IMR-90 (cell line): ENCODE measurements at regions not wholly inside any gene's neighbourhood (a gene's known extent, or its start where the extent isn't known, plus 50 kb on each side); places are given as distances from the start of the nearest gene placed in this dataset.

ENCODE experiments used
- ATAC-seq: fragments of 200-7000 bp; cut with Tn5 transposase; 2 replicates; pipeline ENCODE4 v1.9.1; 2020; ENCODE audit warnings: low read depth, mild to moderate bottlenecking, moderate library complexity
- BruUV-seq: library from RNA; stranded (reverse); fragments of 400-500 nt; replicated peaks from 2 replicates; lab custom pipeline; 2021; lab: Mats Ljungman, UMichigan
- CTCF ChIA-PET: fragments of 300-600 bp; formaldehyde crosslinking; extraction: SDS; loops from one replicate; lab custom pipeline; 2021; ENCODE audit warnings: antibody characterized with exemption; lab: Yijun Ruan, JAX
- POLR2A ChIA-PET: fragments of 300-600 bp; sonication (Branson Sonifier 250); formaldehyde crosslinking; loops from one replicate; lab custom pipeline; 2022; ENCODE audit warnings: antibody characterized with exemption; ENCODE audit not compliant: unreplicated experiment; lab: Charles Lee
- DNase-seq: peaks from one replicate; pipeline ENCODE4 v3.0.0; 2013
- H2AFZ ChIP-seq: replicated peaks from 2 replicates; pipeline ENCODE3; 2013; ENCODE audit warnings: low read length, mild to moderate bottlenecking; ENCODE audit not compliant: poor library complexity
- H2AK5ac ChIP-seq: 2 replicates; pipeline ENCODE4 v1.6.1; 2013; ENCODE audit warnings: low read depth, low read length, inconsistent platforms
- H2AK9ac ChIP-seq: replicated peaks from 2 replicates; pipeline ENCODE3; 2013; ENCODE audit warnings: mild to moderate bottlenecking, low read depth, low read length, moderate library complexity; ENCODE audit not compliant: poor library complexity
- H2BK120ac ChIP-seq: 2 replicates; pipeline ENCODE4 v1.6.1; 2013; ENCODE audit warnings: low read depth, low read length, inconsistent platforms
- H2BK15ac ChIP-seq: 3 replicates; pipeline ENCODE4 v1.6.1; 2013; ENCODE audit warnings: low read depth, low read length, inconsistent platforms
- H2BK20ac ChIP-seq: 2 replicates; pipeline ENCODE4 v1.6.1; 2013; ENCODE audit warnings: low read depth, mild to moderate bottlenecking, inconsistent platforms, low read length, moderate library complexity
- H2BK5ac ChIP-seq: 2 replicates; pipeline ENCODE4 v1.6.1; 2013; ENCODE audit warnings: mild to moderate bottlenecking, low read depth, low read length, inconsistent platforms; ENCODE audit not compliant: poor library complexity, severe bottlenecking
- H3K14ac ChIP-seq: replicated peaks from 2 replicates; pipeline ENCODE4 v1.6.1; 2013; ENCODE audit warnings: low read depth, low read length, inconsistent platforms
- H3K18ac ChIP-seq: 2 replicates; pipeline ENCODE4 v1.6.1; 2013; ENCODE audit warnings: low read depth, low read length, control low read depth
- H3K23ac ChIP-seq: 2 replicates; pipeline ENCODE4 v1.6.1; 2013; ENCODE audit warnings: low read depth, low read length, inconsistent platforms
- H3K27ac ChIP-seq: 2 replicates; pipeline ENCODE4 v1.5.1; 2013; ENCODE audit warnings: mild to moderate bottlenecking, control low read depth, low read length; ENCODE audit not compliant: insufficient read depth
- H3K27me3 ChIP-seq: 2 replicates; pipeline ENCODE4 v1.6.1; 2013; ENCODE audit warnings: low read length; ENCODE audit not compliant: control insufficient read depth, insufficient read depth
- H3K36me3 ChIP-seq: 2 replicates; pipeline ENCODE4 v1.6.1; 2013; ENCODE audit warnings: low read length, mixed read lengths; ENCODE audit not compliant: control insufficient read depth, insufficient read depth
- H3K4ac ChIP-seq: 2 replicates; pipeline ENCODE4 v1.6.1; 2013; ENCODE audit warnings: low read depth, low read length, inconsistent platforms
- H3K4me1 ChIP-seq: 2 replicates; pipeline ENCODE4 v1.6.1; 2013; ENCODE audit warnings: low read length, mixed read lengths; ENCODE audit not compliant: control insufficient read depth, insufficient read depth
- H3K4me2 ChIP-seq: 2 replicates; pipeline ENCODE4 v1.6.1; 2013; ENCODE audit warnings: low read depth, mild to moderate bottlenecking, control low read depth, low read length, moderate library complexity
- H3K4me3 ChIP-seq: 2 replicates; pipeline ENCODE4 v1.5.1; 2013; ENCODE audit warnings: low read depth, mild to moderate bottlenecking, control low read depth, low read length, moderate library complexity; ENCODE audit not compliant: insufficient read depth
- H3K56ac ChIP-seq: 2 replicates; pipeline ENCODE4 v1.6.1; 2013; ENCODE audit warnings: low read length, inconsistent platforms; ENCODE audit not compliant: insufficient read depth; ENCODE audit errors: extremely low read depth
- H3K79me1 ChIP-seq, 2 experiments: 2 replicates each; pipeline ENCODE4 v1.6.1; 2013; ENCODE audit warnings: low read length in 2 of 2, inconsistent platforms in 1 of 2, low read depth in 1 of 2
- H3K9ac ChIP-seq: 2 replicates; pipeline ENCODE4 v1.6.1; 2013; ENCODE audit warnings: low read depth, low read length, control low read depth
- H3K9me1 ChIP-seq: 2 replicates; pipeline ENCODE4 v1.6.1; 2013; ENCODE audit warnings: low read length, inconsistent platforms; ENCODE audit not compliant: insufficient read depth
- H3K9me3 ChIP-seq: 2 replicates; pipeline ENCODE4 v1.6.1; 2013; ENCODE audit warnings: low read length; ENCODE audit not compliant: control insufficient read depth, insufficient read depth
- H4K20me1 ChIP-seq: 2 replicates; pipeline ENCODE4 v1.6.1; 2013; ENCODE audit warnings: low read length, inconsistent platforms; ENCODE audit not compliant: insufficient read depth
- H4K5ac ChIP-seq: 2 replicates; pipeline ENCODE4 v1.6.1; 2013; ENCODE audit warnings: mild to moderate bottlenecking, low read depth, low read length, control low read depth
- H4K8ac ChIP-seq, 2 experiments: 2 replicates each; pipeline ENCODE4 v1.6.1; 2013; ENCODE audit warnings: low read depth in 2 of 2, low read length in 2 of 2, control low read depth in 1 of 2, inconsistent platforms in 1 of 2
- H4K91ac ChIP-seq: 2 replicates; pipeline ENCODE4 v1.6.1; 2013; ENCODE audit warnings: low read depth, low read length, inconsistent platforms; ENCODE audit not compliant: insufficient read depth
- CEBPB ChIP-seq: IDR thresholded peaks from 2 replicates; pipeline ENCODE4 v1.6.1; 2012; ENCODE audit warnings: low read depth, low read length, improper control_type of control experiment
- CHD1 ChIP-seq: IDR thresholded peaks from 2 replicates; pipeline ENCODE4 v1.6.1; 2012; ENCODE audit warnings: low read depth, low read length, improper control_type of control experiment
- ELK1 ChIP-seq: fragments of 150-350 bp; IDR thresholded peaks from 2 replicates; pipeline ENCODE4 v1.6.1; 2016; ENCODE audit warnings: low read depth, mild to moderate bottlenecking, low read length, moderate library complexity, borderline replicate concordance
- MAFK ChIP-seq: IDR thresholded peaks from 2 replicates; pipeline ENCODE4 v1.6.1; 2012; ENCODE audit warnings: low read depth, low read length, improper control_type of control experiment
- MXI1 ChIP-seq: IDR thresholded peaks from 2 replicates; pipeline ENCODE4 v1.6.1; 2012; ENCODE audit warnings: low read depth, mild to moderate bottlenecking, low read length, moderate library complexity, borderline replicate concordance
- NFE2L2 ChIP-seq: fragments of 150-350 bp; IDR thresholded peaks from 2 replicates; pipeline ENCODE4 v1.6.1; 2016; ENCODE audit warnings: low read depth, mild to moderate bottlenecking, low read length
- POLR2A ChIP-seq: IDR thresholded peaks from 2 replicates; pipeline ENCODE4 v1.6.1; 2012; ENCODE audit warnings: mild to moderate bottlenecking, low read depth, low read length
- RAD21 ChIP-seq: IDR thresholded peaks from 2 replicates; pipeline ENCODE4 v1.6.1; 2012; ENCODE audit warnings: low read length, improper control_type of control experiment
- RCOR1 ChIP-seq: IDR thresholded peaks from 2 replicates; pipeline ENCODE4 v1.6.1; 2012; ENCODE audit warnings: mild to moderate bottlenecking, low read length, improper control_type of control experiment; ENCODE audit not compliant: insufficient replicate concordance
- USF2 ChIP-seq: fragments of 150-350 bp; IDR thresholded peaks from 2 replicates; pipeline ENCODE4 v1.6.1; 2017; ENCODE audit warnings: mild to moderate bottlenecking, antibody characterized with exemption, low read length, low read depth
- WGBS, 2 experiments: methylation state at CpG; one replicate each; pipeline versions ENCODE4 v1.1.5 to v1.1.7; 2013; ENCODE audit warnings: missing lambda C conversion rate in 2 of 2; ENCODE audit not compliant: insufficient read length in 1 of 2; ENCODE audit errors: extremely low coverage in 2 of 2; 5-methylcytosine and 5-hydroxymethylcytosine counted together
- dilution Hi-C: fragments of 300-500 bp; cut with HindIII; formaldehyde crosslinking; loops from one replicate; pipeline ENCODE4 v1.14.3; 2018; ENCODE audit warnings: low sequenced_read_pairs; ENCODE audit not compliant: unreplicated experiment
- in situ Hi-C: fragments of 300-500 bp; cut with MboI; formaldehyde crosslinking; loops from 3 replicates; pipeline ENCODE4 v1.14.3; 2019; ENCODE audit warnings: low sequenced_read_pairs, inconsistent platforms, mixed read lengths
- intact Hi-C: fragments of 100-400 bp; cut with micrococcal nuclease; formaldehyde crosslinking; loops from 2 replicates; pipeline ENCODE4 v1.10.0; 2022

- Histone ChIP-seq H4K20me1 (no peaks in the 10 kb centered on the region), H2BK120ac (no peak overlapping the region), H3K4me1 (no peaks in the 10 kb centered on the region), H3K9me1 (no peaks in the 10 kb centered on the region), H3K4ac (no peak overlapping the region), H3K14ac (no peak overlapping the region), H3K4me3 (no peak overlapping the region), H3K79me1 (no peaks in the 10 kb centered on the region), H2BK5ac (no peak overlapping the region), H3K36me3 (no peaks in the 10 kb centered on the region), H2BK20ac (no peak overlapping the region), H3K23ac (no peak overlapping the region), H4K91ac (no peak overlapping the region), H3K27me3 (no peaks in the 10 kb centered on the region), H3K18ac (no peak overlapping the region), H2BK15ac (no peak overlapping the region), H3K56ac (no peak overlapping the region), H3K27ac (no peak overlapping the region), H4K5ac (no peak overlapping the region), H2AFZ (no peak overlapping the region), H4K8ac (no peak overlapping the region), H3K4me2 (no peak overlapping the region), H3K9me3 (peaks cover 37% of the 10 kb centered on the region), H2AK9ac (no peak overlapping the region), H3K9ac (no peak overlapping the region), H2AK5ac (no peak overlapping the region)
- intact Hi-C loops (no loop called here), dilution Hi-C loops (no loop called here), in situ Hi-C loops (no loop called here)
- BruUV-seq, result no TSS peak
- POLR2A ChIA-PET, result no interaction called here
- ATAC-seq (no peak), DNase-seq (no peak)
- WGBS, 2 experiments, result no CpG with 5 or more reads among the region's 4 CpGs
- CTCF ChIA-PET, result no interaction called here
- TF ChIP-seq NFE2L2 (no peak), RCOR1 (no peak), MXI1 (no peak), USF2 (no peak), ELK1 (no peak), MAFK (no peak), CHD1 (no peak), RAD21 (no peak), CEBPB (no peak), POLR2A (no peak)
Observed at GRCh38 chr11:134543645-134544044, 131.6 kb upstream of the B3GAT1 start.
